HG03280 (cell line): ENCODE measurements at regions not wholly inside any gene's neighbourhood (a gene's known extent, or its start where the extent isn't known, plus 50 kb on each side); places are given as distances from the start of the nearest gene placed in this dataset.
"Not testable (repeated sequence)": the region's sequence is repeated elsewhere in the genome, so short reads cannot be mapped to it uniquely, and the experiment has no call there.

Experiments
- ATAC-seq: cut with Tn5 transposase; IDR thresholded peaks from one replicate; pipeline ENCODE4 v1.9.1; 2021; ENCODE audit warnings: mild to moderate bottlenecking, moderate library complexity; ENCODE audit not compliant: unreplicated experiment

- not testable (repeated sequence) for ATAC-seq
Observed at GRCh38 chr10:117856426-117856825, 190.3 kb downstream of the RAB11FIP2 start.

- no peak for ATAC-seq
Observed at GRCh38 chr10:117860135-117860534, 186.6 kb downstream of the RAB11FIP2 start.

- ATAC-seq, result no peak
Observed at GRCh38 chr10:117860823-117861222, 185.9 kb downstream of the RAB11FIP2 start.

GRCh38 chr10:117861329-117861728 lies 185.4 kb downstream of the RAB11FIP2 start:
- ATAC-seq, result no peak

GRCh38 chr10:117863771-117864170 lies 183.0 kb downstream of the RAB11FIP2 start:
- ATAC-seq, result no peak

- ATAC-seq, result no peak
Observed at GRCh38 chr10:117865945-117866344, 180.8 kb downstream of the RAB11FIP2 start.

GRCh38 chr10:117868151-117868550 lies 178.6 kb downstream of the RAB11FIP2 start:
- no peak for ATAC-seq

- no peak for ATAC-seq
Observed at GRCh38 chr10:117875793-117876192, 170.9 kb downstream of the RAB11FIP2 start.

- ATAC-seq, result no peak
Observed at GRCh38 chr10:117876210-117876609, 170.5 kb downstream of the RAB11FIP2 start.

GRCh38 chr10:117878626-117879025 lies 168.1 kb downstream of the RAB11FIP2 start:
- no peak for ATAC-seq

GRCh38 chr10:117884093-117884492 lies 162.6 kb downstream of the RAB11FIP2 start:
- ATAC-seq, result no peak

- no peak for ATAC-seq
Observed at GRCh38 chr10:117884592-117884991, 162.1 kb downstream of the RAB11FIP2 start.

- ATAC-seq, result no peak
Observed at GRCh38 chr10:117885206-117885829, 161.4 kb downstream of the RAB11FIP2 start.

GRCh38 chr10:117886766-117887165 lies 160.0 kb downstream of the RAB11FIP2 start:
- no peak for ATAC-seq

GRCh38 chr10:117889664-117890063 lies 157.1 kb downstream of the RAB11FIP2 start:
- no peak for ATAC-seq

GRCh38 chr10:117892681-117893220 lies 154.0 kb downstream of the RAB11FIP2 start:
- ATAC-seq, result no peak

GRCh38 chr10:117894339-117894738 lies 152.4 kb downstream of the RAB11FIP2 start:
- ATAC-seq, result no peak

- no peak for ATAC-seq
Observed at GRCh38 chr10:117896517-117896916, 150.2 kb downstream of the RAB11FIP2 start.

- no peak for ATAC-seq
Observed at GRCh38 chr10:117899181-117899683, 147.5 kb downstream of the RAB11FIP2 start.

GRCh38 chr10:117900280-117900679 lies 146.5 kb downstream of the RAB11FIP2 start:
- ATAC-seq, result no peak

GRCh38 chr10:117903854-117904253 lies 142.9 kb downstream of the RAB11FIP2 start:
- no peak for ATAC-seq

GRCh38 chr10:117905404-117905803 lies 141.3 kb downstream of the RAB11FIP2 start:
- no peak for ATAC-seq

- no peak for ATAC-seq
Observed at GRCh38 chr10:117911684-117912083, 135.1 kb downstream of the RAB11FIP2 start.
